ENCODE measurements at regions not wholly inside any gene's neighbourhood (a gene's known extent, or its start where the extent isn't known, plus 50 kb on each side); places are given as distances from the start of the nearest gene placed in this dataset.
"Not testable (repeated sequence)": the region's sequence is repeated elsewhere in the genome, so short reads cannot be mapped to it uniquely, and the experiment has no call there.

DNA sequence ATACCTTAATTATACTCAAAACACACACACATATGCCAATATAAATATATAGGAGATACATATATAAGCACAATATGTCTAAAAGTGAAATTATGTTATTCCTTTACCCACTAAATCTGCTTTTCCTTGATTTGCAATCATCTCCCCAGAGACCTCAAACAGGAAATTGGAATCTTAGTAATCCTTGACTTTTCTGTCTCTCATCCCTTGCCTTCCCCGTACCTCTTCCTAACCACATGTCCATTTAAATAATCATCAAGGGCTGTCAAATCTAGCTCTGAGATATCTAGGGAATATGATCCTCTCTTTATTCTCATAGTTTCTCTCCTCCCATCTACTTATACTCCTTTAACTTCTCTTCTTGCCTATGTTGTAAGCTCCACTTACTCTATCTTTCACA, 336.6 kb downstream of the HGF start:
- DNase-seq (ENCODE audit: low spot score): no peak

DNA sequence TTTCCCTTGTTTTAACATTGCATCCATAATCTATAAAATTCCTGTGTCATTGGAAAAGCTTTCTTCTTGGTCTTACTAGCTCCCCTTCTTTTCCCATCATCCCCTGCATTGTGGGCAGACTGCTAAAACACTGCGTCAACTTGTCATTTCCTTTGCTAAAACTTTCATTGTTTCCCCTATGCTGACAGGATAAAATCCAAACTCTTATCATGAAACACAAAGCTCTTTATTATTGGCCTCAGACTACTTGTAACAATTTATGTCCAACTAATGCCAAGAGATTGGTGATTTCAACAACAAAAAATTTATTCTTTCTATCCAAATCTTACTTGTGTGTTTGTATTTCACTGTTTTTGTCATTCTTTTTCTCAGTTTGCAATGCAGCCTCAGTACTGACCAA, 339.1 kb downstream of the HGF start:
- no peak for DNase-seq (ENCODE audit: low spot score)

- DNase-seq (ENCODE audit: low spot score): no peak
These were observed 339.7 kb downstream of the HGF start for GRCh38 chr7:81430150-81430549.

GRCh38 chr7:81427461-81427860, 342.4 kb downstream of the HGF start:
- no peak for DNase-seq (ENCODE audit: low spot score)

DNA sequence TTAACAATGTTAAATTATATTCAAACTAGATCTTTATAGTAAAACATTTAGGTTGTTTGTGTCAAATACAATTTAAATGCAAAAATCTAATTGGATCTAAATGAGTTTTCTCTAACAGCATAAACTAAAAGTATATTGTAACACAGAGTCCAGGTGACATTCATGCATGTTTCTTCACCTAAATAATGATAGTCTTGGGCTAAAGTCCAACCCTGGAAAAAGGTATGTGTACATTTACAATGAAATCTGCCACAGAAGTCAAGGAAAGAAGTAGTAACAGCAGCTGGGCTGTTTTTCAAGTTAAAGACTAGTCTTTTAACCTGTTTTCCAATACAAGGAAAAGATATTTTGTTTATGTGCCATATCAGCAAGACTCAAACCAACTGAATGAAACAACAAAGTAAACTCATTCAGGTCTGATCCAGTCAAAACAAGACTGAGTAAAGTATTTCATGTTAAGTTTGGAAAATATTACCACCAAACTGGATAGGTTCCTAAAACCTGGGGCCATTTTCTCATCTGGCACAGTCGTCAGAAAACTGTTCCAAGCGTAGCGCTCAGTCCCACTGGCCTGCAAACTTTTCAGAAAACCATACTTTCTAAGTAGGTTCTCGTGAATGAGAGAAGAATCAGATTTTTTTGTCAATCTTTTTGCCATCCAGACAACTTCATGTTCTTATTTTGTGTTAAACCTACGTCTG, 349.2 kb downstream of the HGF start:
- no peak for DNase-seq (ENCODE audit: low spot score)

- no peak for DNase-seq (ENCODE audit: low spot score)
These were observed 350.1 kb downstream of the HGF start for GRCh38 chr7:81419731-81420130.

- DNase-seq (ENCODE audit: low spot score): no peak
These were observed 353.2 kb downstream of the HGF start for GRCh38 chr7:81416659-81417058.

DNA sequence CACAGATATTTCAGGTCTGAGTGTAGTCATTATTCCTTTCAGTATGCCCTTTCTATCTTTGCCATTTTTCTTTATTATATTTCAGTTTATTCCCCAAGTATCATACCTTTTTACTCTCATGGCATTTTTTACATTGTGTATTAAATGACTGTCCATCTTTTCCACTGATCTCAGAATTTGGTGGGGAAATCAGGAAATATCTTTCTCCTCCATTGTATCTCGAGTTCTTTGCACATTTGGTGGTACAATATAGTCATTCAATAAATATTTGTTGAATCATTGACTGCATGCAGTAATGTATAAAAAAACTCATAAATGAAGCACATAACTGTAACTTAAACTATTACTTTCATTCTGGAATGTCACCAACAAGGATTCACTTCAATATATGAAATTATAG, 354.7 kb downstream of the HGF start:
- DNase-seq (ENCODE audit: low spot score): no peak

GRCh38 chr7:81414411-81414810, 355.4 kb downstream of the HGF start:
- DNase-seq (ENCODE audit: low spot score): no peak

- no peak for DNase-seq (ENCODE audit: low spot score)
These were observed 359.3 kb downstream of the HGF start for GRCh38 chr7:81410471-81411117.

DNA sequence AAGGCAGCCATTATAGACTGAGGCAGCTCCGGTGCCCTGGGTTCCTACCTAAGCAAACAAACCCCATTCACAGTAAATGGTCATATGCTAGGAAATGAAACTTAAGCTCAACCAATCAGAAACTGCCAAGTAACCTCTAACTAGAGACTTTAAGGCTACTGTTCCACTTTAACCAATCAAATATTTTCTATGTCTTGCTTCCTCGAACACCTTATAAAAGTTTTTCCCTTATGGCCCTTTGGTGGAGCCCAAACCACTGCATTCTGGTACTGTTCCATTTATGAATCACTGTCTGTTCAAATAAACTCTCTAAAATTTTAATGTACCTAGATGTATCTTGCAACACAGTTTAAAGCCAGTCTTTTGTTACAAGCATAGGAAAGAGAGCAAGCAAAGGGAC, 361.1 kb downstream of the HGF start:
- DNase-seq (ENCODE audit: low spot score): no peak

- DNase-seq (ENCODE audit: low spot score): no peak
These were observed 362.8 kb downstream of the HGF start for GRCh38 chr7:81407094-81407493.

GRCh38 chr7:81404669-81405068, 365.2 kb downstream of the HGF start:
- DNase-seq (ENCODE audit: low spot score): no peak

- no peak for DNase-seq (ENCODE audit: low spot score)
These were observed 367.6 kb downstream of the HGF start for GRCh38 chr7:81402227-81402626.

DNA sequence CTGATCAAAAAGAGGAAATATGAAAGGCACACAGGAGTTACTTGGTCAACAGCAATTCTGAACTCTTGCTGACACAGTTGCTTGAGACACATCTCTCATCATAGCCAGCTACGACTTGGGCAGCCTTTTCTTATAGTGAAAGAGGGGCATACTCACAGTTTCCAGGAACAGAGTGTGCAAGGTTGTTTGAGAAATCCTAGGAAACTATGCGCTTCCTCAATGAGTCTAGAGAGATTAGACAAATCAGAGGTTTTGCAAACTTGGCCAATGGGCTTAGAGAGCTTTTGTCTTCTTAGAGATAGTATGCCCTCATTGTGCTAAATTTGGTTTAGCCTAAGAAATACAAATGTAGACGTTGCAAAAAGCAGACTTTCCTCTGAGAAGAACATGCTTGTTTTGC, 370.4 kb downstream of the HGF start:
- no peak for DNase-seq (ENCODE audit: low spot score)

GRCh38 chr7:81394029-81394428, 375.8 kb downstream of the HGF start:
- DNase-seq (ENCODE audit: low spot score): no peak

DNA sequence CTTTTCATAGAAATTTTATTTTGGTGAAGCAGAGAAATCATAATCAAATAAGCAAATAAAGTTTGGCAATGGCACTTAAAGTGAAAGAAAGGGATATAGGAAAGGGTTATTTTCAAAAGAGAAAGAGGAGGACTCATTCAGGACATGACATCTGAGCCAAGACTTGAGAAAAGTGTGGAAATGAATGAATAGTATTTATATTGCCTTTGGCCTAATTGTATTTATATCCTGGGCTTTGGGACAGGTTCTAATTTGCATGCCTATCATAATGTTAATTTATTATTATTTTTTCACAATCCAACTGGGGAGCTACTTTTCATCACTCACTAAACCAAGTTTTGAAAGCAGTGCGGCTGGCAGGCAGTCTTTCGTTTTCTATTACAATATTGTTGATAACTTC, 376.8 kb downstream of the HGF start:
- no peak for DNase-seq (ENCODE audit: low spot score)

GRCh38 chr7:81385370-81385769, 384.5 kb downstream of the HGF start:
- no peak for DNase-seq (ENCODE audit: low spot score)

DNA sequence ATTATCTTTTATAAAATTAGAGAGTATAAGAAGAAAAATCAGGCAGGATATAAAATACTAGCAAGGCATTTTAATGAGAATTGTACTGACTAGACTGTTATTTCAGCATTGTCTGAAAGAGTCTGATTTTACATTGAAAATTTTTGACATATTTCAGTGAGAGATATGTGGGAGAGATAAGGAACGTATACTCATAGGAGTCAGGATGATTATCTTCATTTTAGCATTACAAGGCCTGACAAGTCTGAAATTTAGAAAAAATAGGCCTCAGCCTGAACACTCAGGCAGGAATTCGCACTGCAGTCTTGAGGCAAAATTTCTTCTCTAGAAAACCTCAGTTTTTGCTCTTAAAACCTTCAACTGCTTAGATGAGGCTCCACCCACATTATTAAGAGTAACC, 386.0 kb downstream of the HGF start:
- DNase-seq (ENCODE audit: low spot score): no peak

- DNase-seq (ENCODE audit: low spot score): not testable (repeated sequence)
These were observed 395.2 kb downstream of the HGF start for GRCh38 chr7:81374641-81375040.

DNA sequence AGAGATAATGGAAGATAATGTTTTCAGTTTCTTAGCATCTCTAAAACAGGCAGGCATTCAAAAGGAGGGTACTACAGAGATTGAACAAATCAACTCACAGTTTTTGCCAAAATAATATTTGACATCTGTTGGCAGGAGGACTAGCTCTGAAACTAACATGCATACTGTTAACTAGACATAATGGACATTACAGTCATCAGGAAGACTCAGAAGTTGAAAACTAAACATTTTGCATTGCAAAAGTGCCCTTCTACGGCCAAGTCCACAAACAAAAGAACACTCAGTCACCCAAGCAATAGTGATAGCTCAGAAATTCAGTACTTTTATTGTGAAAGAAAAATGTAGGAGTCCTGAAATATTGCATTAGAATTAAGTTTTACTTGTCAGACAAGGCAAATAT, 399.0 kb downstream of the HGF start:
- no peak for DNase-seq (ENCODE audit: low spot score)

DNA sequence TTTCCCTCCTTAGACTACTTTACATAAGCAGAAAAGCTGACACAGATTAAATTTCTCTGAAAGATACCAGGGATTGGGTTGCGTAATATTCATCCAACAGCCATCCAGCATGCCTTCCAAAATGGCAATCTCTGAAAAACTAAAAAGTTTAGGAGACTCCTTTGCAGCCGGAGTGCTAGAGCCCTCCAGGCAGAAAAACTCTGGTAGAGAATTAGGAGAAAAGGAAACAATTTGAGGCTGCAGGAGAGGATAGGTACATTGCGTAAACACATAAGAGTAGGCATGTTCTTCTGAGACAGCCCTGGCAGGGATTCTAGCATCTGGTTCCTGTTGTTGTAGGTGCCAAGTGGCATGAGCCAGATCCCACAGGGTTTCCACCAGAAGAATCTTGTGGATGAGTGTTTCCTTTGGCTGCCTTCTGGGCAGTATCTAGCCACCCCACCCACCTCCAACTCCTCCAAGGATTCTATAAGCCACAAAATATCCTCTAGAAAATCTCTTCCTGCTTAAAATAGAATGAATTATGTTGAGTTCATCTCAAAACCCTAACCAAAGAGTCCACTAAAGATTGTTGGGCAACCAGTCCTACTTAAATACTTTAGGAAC, 402.4 kb downstream of the HGF start:
- no peak for DNase-seq (ENCODE audit: low spot score)

DNA sequence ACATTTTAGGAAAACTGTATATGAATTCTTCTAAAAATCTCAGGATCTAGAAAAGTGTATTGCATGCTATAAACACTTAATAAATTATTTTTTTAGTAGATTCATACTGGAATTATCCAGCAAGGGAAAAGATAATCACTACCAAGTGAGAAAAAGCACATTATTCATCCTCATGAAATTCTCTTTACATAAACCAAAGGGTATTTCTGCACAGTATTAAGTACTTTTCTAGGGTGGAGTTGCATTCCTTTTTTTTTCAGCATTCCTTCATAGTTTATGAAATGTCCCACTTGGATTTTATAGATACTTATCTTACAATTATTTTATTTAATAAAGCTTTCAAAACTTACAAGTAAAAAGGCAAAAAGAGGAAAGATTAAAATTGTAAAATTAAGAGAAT, 403.3 kb downstream of the HGF start:
- DNase-seq (ENCODE audit: low spot score): no peak
